ENCODE measurements at regions not wholly inside any gene's neighbourhood (a gene's known extent, or its start where the extent isn't known, plus 50 kb on each side); places are given as distances from the start of the nearest gene placed in this dataset.

GRCh38 chr14:85873006-85873405, 343.1 kb downstream of the FLRT2 start:
- Histone ChIP-seq H3K36me3 (replicated peaks in 1 of 2) (no peaks in the 10 kb centered on the region), H3K27me3 (peaks cover 6% of the 10 kb centered on the region), H3K4me3 (no peak overlapping the region), H3K9me3 (replicated peaks in 1 of 3) (no peaks in the 10 kb centered on the region), H3K27ac (no peak overlapping the region), H3K4me1 (replicated peaks in 1 of 2) (no peaks in the 10 kb centered on the region)
- no peak for TF ChIP-seq CTCF (IDR thresholded peaks at IDR 0.05)
- TF ChIP-seq POLR2A (IDR thresholded peaks at IDR 0.05): no peak
- DNase-seq: no peak
- 84 to 91% (median 90%) methylated on average over 6 of the region's 6 CpGs for WGBS, 4 donors
- intact Hi-C loops (cut with DNase I): no loop called here

- Histone ChIP-seq H3K4me1 (replicated peaks in 1 of 2) (no peaks in the 10 kb centered on the region), H3K9me3 (replicated peaks in 1 of 3) (no peaks in the 10 kb centered on the region), H3K27me3 (no peaks in the 10 kb centered on the region), H3K4me3 (no peak overlapping the region), H3K36me3 (replicated peaks in 1 of 2) (no peaks in the 10 kb centered on the region), H3K27ac (no peak overlapping the region)
- TF ChIP-seq CTCF (IDR thresholded peaks at IDR 0.05): no peak
- TF ChIP-seq POLR2A (IDR thresholded peaks at IDR 0.05): no peak
- DNase-seq: no peak
- intact Hi-C loops (cut with DNase I): no loop called here
- WGBS, 4 donors: 73 to 91% (median 88%) methylated on average over 4 of the region's 4 CpGs
These were observed 337.5 kb downstream of the FLRT2 start for GRCh38 chr14:85867450-85867849.

DNA sequence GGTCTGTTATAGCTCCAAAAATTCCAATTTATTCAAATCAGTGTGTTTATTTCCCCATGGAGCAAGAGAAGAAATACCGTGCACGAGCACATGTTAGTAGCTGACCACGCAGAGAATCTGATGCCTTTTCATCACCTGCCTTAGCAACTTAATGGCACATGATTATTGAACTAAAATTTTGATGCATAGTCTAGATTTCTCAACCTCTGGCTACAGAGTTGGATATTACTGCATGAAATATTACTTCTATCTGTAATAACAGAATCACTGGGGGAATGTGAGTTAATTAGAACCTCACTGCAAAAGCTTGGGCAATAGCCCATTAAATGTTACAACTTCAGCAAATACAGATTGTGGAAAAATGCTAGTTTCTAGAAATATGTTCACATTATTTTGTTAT, 335.8 kb downstream of the FLRT2 start:
- Histone ChIP-seq H3K27me3 (no peaks in the 10 kb centered on the region), H3K27ac (no peak overlapping the region), H3K4me3 (no peak overlapping the region), H3K9me3 (replicated peaks in 1 of 3) (no peaks in the 10 kb centered on the region), H3K4me1 (replicated peaks in 1 of 2) (no peaks in the 10 kb centered on the region), H3K36me3 (replicated peaks in 1 of 2) (no peaks in the 10 kb centered on the region)
- no peak for DNase-seq
- WGBS, 4 donors: 88 to 94% (median 91%) methylated on average over 3 of the region's 3 CpGs
- intact Hi-C loops (cut with DNase I): no loop called here
- no peak for TF ChIP-seq POLR2A (IDR thresholded peaks at IDR 0.05)
- TF ChIP-seq CTCF (IDR thresholded peaks at IDR 0.05): no peak

GRCh38 chr14:85858634-85859033, 328.7 kb downstream of the FLRT2 start:
- DNase-seq: no peak
- no peaks in the 10 kb centered on the region for H3K27me3 ChIP-seq
- H3K4me3 ChIP-seq: no peak overlapping the region
- H3K27ac ChIP-seq: no peak overlapping the region
- no peaks in the 10 kb centered on the region for H3K9me3 ChIP-seq (replicated peaks in 1 of 3)
- intact Hi-C loops (cut with DNase I): no loop called here
- no peaks in the 10 kb centered on the region for H3K36me3 ChIP-seq (replicated peaks in 1 of 2)
- TF ChIP-seq CTCF (IDR thresholded peaks at IDR 0.05) (no peak), POLR2A (IDR thresholded peaks at IDR 0.05) (no peak)
- no peaks in the 10 kb centered on the region for H3K4me1 ChIP-seq (replicated peaks in 1 of 2)
- WGBS, 4 donors: 56 to 74% (median 60%) methylated on average over 2 of the region's 2 CpGs

Data from adrenal gland (tissue), 9 donors.